ENCODE measurements at regions not wholly inside any gene's neighbourhood (a gene's known extent, or its start where the extent isn't known, plus 50 kb on each side); places are given as distances from the start of the nearest gene placed in this dataset.
A peak's percentile ranks its signal among the peaks of the same experiment; 100 is the strongest.
"Not testable (repeated sequence)": the region's sequence is repeated elsewhere in the genome, so short reads cannot be mapped to it uniquely, and the experiment has no call there.

GRCh38 chr7:153550173-153550572 lies 502.0 kb upstream of the DPP6 start:
- DNase-seq = no peak

GRCh38 chr7:153564391-153564790 lies 487.8 kb upstream of the DPP6 start:
- DNase-seq = no peak

- no peak for DNase-seq
Observed at GRCh38 chr7:153566324-153566723, 485.9 kb upstream of the DPP6 start.

- no peak for DNase-seq
Observed at GRCh38 chr7:153567426-153567825, 484.8 kb upstream of the DPP6 start.

- DNase-seq = not testable (repeated sequence)
Observed at GRCh38 chr7:153569520-153569919, 482.7 kb upstream of the DPP6 start.

- no peak for DNase-seq
Observed at GRCh38 chr7:153576096-153576495, 476.1 kb upstream of the DPP6 start.

GRCh38 chr7:153581419-153581818 lies 470.8 kb upstream of the DPP6 start:
- DNase-seq = no peak

- DNase-seq = no peak
Observed at GRCh38 chr7:153584132-153584531, 468.1 kb upstream of the DPP6 start.

- DNase-seq = no peak
Observed at GRCh38 chr7:153588586-153588985, 463.6 kb upstream of the DPP6 start.

GRCh38 chr7:153590136-153590535 lies 462.1 kb upstream of the DPP6 start:
- DNase-seq = no peak

- no peak for DNase-seq
Observed at GRCh38 chr7:153590571-153590970, 461.6 kb upstream of the DPP6 start.

- DNase-seq = no peak
Observed at GRCh38 chr7:153607354-153607753, 444.8 kb upstream of the DPP6 start.

- peak in 1 of 2 experiments; percentile 43 for DNase-seq
Observed at GRCh38 chr7:153616711-153617325, 435.4 kb upstream of the DPP6 start.

GRCh38 chr7:153627323-153627722 lies 424.9 kb upstream of the DPP6 start:
- DNase-seq = no peak

GRCh38 chr7:153628406-153628805 lies 423.8 kb upstream of the DPP6 start:
- no peak for DNase-seq

GRCh38 chr7:153628825-153629224 lies 423.4 kb upstream of the DPP6 start:
- peak; percentile 12 to 64 for DNase-seq

- no peak for DNase-seq
Observed at GRCh38 chr7:153638821-153639435, 413.3 kb upstream of the DPP6 start.

- DNase-seq = no peak
Observed at GRCh38 chr7:153640586-153640985, 411.6 kb upstream of the DPP6 start.

GRCh38 chr7:153641199-153641598 lies 411.0 kb upstream of the DPP6 start:
- no peak for DNase-seq

GRCh38 chr7:153642989-153643388 lies 409.2 kb upstream of the DPP6 start:
- no peak for DNase-seq

- no peak for DNase-seq
Observed at GRCh38 chr7:153657182-153657800, 394.9 kb upstream of the DPP6 start.

- DNase-seq = no peak
Observed at GRCh38 chr7:153675131-153675530, 377.1 kb upstream of the DPP6 start.

- peak in 1 of 2 experiments; percentile 37 for DNase-seq
Observed at GRCh38 chr7:153682628-153683027, 369.6 kb upstream of the DPP6 start.

- no peak for DNase-seq
Observed at GRCh38 chr7:153696242-153696641, 356.0 kb upstream of the DPP6 start.

- peak; percentile 29 to 59 for DNase-seq
Observed at GRCh38 chr7:153698046-153698445, 354.2 kb upstream of the DPP6 start.

All from NCI-H2081 (cell line).